ENCODE measurements at regions not wholly inside any gene's neighbourhood (a gene's known extent, or its start where the extent isn't known, plus 50 kb on each side); places are given as distances from the start of the nearest gene placed in this dataset.
"Not testable (repeated sequence)": the region's sequence is repeated elsewhere in the genome, so short reads cannot be mapped to it uniquely, and the experiment has no call there.

DNA sequence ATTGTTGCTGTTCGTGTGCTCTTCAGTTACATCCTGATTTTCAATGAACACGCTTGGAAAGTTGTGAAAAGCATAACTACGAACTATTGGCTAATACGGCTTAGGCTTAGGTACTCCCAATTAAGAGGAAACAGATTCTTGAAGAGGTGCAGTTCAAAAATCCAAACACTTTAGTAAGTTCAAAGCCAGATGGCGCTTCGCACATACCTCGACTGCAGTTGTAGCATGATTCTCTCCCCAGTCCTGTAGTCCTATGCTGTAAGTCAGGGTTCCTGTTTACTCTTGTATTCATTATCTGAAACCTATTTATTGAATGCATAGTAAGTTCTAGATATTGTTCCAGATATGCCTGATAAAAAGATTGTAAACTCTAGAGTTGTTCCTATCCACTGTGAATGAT, 165.2 kb downstream of the TRIB2 start:
- DNase-seq = no peak

DNA sequence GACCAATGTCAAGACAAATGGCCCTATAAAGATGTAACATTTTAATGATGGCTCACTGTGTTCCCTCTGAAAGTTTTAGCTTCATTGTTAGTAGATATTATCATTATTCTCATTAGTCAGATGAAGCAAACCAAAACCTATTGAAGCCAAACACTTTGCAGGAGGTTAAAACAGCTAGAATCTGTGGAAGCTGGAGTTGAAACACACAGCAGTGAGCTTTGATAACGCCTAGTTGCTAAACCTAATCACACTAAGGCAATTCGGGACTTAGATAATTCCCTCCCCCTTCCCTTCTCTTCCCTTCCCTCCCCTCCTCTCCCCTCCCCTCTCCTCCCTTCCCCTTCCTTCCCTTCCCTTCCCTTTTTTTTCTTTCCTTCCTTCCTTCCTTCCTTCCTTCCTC, 165.7 kb downstream of the TRIB2 start:
- DNase-seq = no peak

DNA sequence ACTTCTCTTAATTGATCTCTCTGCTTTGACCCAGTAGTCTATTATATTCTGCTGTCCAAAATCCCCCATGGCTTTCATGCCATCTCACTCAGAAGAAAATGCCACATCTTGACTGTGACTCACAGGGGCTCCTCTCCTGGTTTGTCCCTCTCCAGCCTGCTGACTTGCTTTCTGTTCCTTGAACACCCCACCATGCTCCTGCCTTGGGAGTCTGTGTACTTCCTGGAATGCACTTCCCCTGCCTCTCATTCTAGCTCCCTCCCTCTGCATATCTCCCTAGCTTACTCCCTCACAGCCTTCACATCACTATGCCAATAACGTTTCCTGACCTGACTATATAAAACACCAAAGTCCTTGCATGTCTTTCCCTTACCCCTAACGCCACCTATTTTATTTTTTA, 167.2 kb downstream of the TRIB2 start:
- no peak for DNase-seq

DNA sequence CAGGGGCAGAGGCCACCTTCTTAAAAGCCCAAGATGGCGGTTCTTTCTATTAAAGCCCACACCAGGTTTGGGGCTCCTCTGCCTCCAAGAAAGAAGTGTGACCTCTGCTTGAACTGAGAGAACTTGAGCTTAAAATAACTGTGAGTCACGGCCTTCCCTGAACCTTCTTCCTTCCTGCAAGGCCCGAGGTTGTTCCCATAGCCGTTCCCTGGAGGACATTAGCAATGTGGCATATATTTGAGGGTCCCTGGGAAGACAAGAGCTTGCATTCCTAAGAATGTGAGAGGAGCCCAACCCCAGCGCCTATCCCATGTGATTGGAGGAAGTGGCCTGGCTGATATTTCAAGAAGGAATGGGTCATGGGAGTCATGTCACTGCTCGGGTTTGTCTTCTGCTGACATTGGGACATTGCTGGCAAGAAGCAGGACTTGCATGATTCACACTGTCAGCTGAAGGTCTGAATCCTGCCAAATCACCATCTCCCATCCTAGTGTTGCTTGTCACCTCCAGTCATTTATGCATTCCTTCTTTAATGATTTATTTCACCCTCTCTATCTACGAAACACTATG, 168.1 kb downstream of the TRIB2 start:
- DNase-seq = no peak

DNA sequence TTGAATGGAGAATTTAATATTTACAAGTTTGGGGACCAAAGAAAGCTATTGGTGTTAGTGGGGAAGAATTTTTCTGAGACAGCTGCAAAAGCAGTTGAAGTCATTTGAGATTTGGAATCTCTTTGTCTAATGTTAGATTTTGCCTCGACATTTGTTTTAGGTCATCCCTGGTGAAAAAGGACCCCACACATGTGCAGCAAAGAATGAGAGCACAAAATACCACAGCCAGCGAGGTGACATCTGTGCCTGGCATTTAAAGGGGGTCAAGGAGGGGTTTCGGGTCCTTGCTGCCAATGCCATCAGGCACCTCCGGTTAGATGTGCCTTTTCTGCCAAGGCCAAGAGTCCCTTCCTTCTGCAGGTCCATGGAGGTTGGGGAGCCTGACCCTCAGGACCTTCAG, 173.3 kb downstream of the TRIB2 start:
- no peak for DNase-seq

DNA sequence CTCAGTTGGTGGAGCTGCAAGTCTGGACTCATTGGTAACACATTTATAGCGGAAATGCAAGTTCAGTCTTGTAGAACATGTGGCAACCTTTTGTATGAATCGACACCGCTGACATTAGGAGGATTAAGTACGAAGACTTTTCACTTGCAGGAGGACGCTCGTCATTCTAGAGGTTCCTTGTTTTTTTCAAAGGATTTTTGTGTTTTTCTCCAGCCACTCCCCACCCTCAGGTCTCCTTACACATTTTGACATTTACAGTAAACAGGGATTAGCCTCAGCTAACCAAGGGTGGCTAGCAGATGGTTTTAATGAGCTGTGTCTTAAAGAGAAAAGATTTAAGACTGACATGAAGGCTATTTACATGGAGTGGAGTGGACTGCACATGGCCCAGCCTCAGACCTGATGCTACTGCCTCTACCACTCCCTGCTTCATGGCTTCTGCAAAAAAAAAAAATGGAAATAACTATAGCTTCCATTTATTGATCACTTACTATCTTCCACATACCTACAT, 173.8 kb downstream of the TRIB2 start:
- no peak for DNase-seq

DNA sequence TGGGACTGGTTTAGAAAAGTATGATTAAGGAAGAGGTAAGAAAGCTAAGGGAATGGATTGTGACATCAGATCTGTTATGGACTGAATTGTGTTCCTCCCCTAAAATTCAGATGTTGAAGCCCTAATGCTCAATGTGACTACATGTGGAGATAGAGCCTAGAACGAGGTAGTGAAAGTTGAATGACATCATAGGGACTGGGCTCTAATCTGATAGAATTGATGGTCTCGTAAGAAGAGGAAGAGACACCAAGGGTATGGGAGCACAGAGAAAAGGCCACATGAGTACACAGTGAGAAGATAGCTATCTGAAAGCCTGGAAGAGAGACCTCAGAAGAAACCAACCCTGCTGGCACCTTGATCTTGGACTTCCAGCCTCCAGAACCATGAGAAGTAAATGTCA, 178.3 kb downstream of the TRIB2 start:
- no peak for DNase-seq

DNA sequence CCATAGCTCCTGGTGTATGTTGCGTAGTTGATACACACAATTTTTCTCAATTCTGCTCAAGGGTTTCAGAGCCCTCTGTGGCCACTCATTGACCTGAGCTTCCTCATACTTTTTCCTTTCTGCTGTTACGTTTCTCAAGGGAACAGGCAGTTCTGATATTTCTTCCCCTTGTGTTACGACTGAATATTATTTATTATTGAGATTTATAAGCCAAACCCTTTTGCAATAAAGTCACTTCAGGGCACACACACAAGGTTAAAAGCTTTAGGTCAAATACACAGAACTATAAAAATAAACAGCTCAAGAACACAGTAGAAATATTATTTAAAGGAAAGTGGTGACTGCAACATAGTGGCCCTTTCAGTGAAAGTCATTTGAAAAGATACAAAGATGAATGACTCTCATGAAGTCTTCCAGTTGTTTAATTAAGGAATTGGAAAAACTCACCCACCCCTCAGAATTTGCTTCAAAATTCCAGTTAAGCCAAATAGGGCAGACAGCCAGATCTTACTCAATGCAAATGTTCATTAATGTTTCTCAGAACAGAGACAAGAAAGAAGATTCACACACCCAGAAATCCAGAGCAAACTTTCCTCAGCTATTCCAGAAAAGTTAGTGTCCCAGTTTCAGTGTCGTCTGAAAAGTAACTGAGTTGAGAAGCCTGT, 179.7 kb downstream of the TRIB2 start:
- no peak for DNase-seq

DNA sequence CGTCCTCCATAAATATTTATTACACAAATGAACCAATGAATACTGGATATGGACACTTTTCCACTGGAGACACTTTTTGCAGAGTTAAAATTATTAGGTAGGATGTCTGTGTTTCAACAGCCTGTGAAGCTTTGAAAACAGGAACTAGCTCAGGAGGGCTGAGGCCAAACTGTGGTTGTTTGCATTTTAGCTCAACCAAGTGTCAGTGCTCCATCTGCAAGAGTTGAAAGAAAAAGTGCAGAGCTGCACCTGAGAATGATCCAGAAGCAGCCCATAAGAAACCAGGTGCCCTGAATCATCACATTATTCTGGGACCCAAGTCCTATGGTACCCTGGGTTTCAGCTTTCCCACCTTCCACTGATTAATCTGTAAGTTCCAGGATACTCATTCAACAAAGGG, 180.4 kb downstream of the TRIB2 start:
- no peak for DNase-seq

DNA sequence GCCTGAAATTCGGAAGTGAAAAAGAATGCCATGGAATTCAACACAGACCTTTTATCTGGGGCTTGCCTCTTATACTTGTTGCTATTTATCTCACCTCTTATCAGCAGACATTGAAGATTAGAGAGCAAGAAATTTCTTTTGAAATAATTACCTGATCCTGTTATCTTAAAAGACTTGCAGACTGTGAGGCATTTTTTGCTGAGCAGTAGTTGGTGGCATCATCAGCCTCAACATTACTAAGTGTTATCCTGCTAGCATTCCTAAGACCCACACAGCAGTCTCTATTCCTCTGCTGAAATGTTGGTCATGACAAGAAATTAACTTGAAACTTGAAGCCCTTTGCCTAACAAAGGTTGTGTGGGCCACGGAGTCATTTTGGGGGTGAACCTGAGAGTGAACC, 186.5 kb downstream of the TRIB2 start:
- DNase-seq = no peak

DNA sequence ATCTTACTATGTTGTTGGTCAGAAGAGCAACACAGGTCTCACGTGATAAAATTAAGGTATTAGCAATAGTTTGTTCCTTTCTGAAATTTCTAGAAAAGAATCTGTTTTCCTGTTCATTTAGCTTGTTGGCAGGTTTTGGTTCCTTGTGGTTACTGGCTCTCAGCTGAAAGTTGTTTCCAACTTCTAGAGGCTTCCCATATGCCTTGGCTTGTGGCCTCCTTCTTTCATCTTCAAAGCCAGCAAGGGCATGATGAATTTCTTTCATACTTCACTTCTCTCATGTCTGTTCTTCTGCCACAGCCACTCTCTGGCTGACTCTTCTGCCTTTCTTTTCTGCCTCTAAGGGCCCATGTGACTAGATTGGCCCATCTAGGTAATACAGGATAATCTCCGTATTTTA, 193.7 kb downstream of the TRIB2 start:
- DNase-seq = no peak

DNA sequence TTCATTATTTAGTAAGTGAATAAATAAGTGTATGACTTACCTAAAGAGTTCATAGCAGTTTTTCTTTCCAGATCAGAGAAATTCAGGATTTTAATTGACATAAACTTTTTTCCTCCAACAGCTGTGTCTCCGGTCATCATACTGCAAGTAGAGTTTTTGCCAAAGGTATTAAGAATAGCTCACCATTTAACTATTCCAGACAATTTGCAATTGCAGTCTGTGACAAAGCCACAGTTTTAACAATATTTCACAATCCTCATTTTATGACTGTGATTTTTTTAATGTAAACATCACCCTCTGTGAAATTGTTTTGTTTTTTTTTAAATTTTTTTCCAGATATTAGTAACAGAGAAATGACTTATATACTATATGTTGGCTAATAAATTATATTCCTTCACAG, 199.1 kb downstream of the TRIB2 start:
- DNase-seq = no peak

DNA sequence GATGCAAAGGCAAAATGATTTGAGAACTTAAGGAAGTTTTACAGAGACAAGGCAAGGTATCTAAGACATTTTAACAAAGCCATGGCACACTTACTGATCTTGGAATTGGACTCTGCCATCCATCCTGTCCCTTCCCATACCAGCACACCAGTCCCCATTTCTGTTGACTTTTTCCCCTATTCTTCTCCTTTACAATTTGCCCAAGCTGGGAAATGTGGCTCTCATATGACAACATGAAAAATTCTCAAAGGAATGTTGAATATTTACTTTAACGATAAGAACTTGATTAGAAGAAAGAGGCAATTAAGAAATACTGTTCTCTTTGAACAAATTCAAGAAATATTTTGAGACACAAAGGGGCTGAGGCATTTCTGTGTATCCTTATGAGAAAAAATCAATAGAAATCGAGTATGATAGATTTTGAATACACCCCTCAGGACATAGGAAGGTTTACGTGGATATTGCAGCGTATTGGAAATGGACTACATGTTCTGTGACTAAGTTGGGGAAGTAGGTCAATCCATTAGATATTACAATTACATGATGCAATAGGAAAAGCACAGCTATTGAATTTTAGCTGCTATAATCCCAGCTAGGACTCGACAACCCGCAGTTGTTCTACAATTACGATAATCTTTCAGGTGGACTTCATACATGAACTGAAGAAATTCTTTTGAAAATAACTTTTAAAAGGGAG, 201.6 kb downstream of the TRIB2 start:
- no peak for DNase-seq

DNA sequence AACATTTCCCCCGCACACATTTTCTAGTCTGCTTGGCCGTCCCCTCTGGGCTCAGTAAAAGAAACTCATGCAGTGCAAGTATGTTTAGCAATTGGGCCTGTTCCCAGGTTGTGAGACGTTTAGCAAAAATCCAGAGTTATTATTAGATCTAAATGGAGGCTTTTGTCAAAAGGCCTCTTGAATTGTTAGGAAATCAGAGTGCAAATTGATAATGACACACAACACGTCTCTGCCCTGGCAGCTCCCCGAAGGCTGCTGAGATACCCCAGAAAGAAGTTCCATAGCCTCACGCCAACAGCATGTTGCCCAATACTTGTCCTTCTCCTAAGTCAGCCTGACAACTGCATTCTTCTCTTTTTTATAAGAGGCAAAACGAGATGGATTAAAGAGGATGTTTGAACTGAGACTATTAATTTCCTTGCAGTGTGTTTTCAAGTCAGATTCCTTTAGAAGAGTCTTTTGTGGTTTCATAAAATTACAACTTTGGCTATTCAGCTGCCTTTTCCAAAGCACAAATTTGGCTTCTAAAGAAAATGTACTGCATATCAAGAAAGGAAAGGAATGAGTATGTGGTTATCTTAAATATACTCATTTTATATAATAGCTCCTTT, 202.2 kb downstream of the TRIB2 start:
- DNase-seq = no peak

DNA sequence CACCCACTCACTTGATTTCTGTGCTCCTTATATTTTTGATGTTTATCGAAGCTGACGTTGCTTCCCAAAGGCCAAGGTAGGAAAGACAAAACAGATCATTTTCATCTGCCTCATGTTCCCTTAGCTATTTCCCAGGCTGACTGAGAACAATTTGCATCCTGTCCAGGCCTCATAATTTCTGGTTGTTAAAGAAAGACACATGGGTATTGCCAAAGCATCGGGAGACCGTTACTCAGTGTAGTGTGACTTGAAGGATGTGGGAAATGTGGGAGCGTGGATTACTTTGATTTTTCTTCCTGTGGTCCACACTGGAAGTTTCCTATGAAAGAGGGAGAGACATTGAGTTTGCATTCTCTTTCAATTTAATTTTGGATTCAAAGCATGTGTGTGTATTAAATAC, 204.6 kb downstream of the TRIB2 start:
- no peak for DNase-seq

DNA sequence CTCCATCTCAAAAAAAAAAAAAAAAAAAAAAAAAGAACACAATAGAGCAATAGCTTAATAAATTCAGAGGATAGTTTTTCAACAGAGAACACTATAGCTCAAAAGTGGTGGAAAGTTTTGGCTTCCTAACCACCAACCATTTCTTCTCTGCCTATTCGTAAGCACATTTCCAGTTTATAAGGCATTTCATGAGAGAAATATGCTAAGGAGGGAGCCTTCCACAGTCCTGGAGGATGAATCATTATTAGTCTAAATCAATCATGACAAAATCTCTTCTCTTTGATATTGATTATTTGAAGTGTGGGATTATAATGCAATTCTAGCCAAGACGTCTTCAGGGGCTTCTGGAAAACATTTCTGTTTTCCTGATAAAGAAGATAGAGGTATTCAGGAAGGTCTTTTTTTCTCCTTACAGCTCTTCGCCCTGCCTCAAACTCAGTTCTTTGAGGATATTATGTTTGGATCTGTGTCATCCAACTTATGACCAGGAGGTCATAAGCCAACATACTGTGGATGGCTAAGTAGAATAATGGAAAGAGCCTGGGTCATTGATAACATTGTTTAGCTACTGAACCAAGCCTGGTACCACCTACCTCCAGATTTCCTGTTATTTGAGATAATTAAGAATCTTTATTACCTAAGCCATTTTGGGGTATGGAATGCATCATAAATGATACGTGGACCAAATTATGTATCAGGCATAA, 207.3 kb downstream of the TRIB2 start:
- DNase-seq = no peak

DNA sequence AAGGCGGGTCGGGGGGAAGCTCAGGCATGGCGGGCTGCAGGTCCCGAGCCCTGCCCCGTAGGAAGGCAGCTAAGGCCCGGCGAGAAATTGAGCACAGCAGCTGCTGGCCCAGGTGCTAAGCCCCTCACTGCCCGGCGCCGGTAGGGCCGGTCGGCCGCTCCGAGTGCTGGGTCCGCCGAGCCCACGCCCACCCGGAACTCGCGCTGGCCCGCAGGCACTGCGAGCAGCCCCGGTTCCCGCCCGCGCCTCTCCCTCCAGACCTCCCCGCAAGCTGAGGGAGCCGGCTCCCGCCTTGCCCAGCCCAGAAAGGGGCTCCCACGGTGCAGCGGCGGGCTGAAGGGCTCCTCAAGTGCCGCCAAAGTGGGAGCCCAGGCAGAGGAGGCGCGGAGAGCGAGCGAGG, 209.9 kb downstream of the TRIB2 start:
- not testable (repeated sequence) for DNase-seq

DNA sequence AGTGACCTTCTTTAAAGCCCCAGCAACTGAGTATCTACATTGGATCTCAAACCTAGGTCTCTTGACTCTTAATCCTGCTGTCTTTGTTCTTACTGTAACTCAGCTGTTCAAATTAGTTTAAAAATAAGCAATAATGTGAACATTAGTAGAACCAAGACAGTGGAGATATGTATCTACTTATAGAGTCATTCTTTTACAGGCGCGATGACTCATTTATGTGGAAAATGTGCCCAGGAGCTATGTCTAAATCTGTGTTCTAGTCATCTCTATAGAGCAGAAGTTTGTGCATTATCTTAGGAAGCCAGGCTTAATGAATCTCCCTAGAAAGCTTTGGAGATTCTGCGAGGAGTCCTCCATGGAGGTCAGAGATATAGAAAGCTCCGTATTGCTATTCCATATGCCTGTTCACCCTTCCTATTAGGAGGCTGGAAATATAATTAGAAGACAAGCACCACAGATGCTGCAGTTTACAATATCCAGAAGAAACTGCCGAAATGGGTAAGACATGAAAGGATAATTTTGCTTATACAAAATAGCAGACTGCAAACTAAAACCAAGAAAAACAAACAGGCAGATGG, 211.6 kb downstream of the TRIB2 start:
- no peak for DNase-seq

DNA sequence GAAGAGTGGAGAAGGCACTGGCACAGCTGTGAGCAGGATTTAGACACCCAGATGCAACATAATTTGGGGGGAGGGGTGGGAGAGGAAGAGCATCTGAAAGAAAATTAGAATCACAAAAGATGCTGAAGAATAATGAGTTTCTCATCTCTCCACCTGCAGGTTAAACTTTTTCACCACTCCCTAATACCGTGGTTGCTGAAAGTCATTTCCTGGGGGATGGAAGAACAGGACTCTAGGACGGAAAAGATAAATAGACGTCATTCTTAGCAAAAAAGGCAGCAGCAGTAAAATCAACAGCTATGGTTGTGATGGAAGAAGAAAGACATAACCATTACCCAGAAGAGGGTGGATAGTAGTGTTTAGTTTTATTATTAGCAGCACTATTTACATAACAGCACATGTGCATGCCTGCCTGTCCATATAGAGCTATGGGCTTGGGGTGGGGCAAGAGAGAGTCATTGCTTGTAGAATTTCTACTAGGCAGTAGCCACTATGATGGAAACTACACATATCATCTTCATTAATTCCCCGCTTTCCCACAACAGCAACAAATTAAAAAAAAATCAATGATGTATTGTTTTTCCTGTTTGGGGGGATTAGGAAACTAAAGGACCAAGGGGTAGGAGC, 212.2 kb downstream of the TRIB2 start:
- DNase-seq = no peak

DNA sequence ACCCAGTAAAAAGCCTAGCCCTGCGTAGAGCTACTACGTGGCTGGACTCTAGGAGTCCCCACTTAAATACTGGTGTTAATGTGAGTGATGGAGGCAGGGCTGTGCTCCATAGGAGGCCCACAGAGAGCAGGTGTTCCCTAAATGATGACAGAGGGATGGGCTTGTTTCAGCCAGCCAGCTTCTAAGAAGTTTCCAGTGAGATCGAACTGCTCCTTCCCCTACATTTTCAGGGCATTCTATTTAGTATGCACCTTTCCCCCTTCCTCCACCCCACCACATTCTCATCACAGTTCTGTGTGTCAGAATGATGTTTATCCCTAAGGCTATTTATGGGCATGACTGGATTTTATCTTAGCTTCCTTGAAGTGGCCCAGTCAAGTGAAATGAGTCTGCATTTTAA, 213.0 kb downstream of the TRIB2 start:
- no peak for DNase-seq

DNA sequence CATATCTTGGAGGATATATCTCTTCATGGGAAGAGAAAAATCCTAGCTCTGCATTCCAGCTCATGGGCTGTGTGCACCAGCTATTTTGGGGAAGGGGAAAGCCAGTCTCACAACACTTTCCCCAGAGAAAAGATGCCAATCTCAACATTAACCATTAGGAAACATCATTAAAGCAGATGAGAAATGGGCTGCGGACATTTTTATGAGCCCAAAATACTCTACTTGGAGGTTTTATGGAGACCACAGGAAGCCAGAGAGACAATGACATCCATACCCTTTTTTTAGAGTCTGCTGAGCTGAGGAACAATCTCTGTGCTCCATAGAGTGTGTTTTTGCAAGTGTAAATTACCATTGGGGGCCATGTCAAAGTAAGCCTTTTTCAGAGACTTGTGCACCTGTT, 213.7 kb downstream of the TRIB2 start:
- no peak for DNase-seq

DNA sequence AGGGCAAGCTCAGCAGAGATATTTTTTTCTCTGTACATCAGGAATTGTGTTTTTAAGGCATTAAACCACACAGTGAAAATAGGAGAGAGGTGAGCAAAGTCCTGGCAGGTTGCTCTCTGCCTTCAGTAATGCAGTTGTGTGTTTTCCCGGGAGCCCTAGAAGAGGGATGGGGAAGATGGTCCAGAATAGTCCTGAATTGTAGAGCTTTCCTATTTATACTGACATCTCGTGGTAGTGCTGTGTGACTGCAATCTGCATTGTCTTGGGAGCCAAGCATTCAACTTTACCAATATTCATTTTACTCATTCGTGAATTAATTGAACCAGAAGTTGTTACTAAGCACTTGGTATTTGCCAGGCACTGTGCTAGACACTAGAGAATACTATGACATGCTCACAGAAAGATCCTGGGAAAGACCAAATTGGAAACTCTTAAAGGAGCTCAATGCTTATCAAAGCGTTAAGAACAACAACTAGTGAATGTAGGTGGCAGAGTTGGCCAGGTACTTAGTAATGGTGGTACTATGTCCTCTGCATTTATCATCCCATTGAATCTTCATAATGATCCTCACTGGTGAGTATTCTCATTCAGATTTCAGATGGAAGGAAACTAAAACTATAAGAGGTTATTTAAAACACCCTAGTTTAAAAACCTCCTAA, 214.6 kb downstream of the TRIB2 start:
- no peak for DNase-seq

Data from SIG-M5 (cell line).